GM12873 (cell line): ENCODE measurements at regions not wholly inside any gene's neighbourhood (a gene's known extent, or its start where the extent isn't known, plus 50 kb on each side); places are given as distances from the start of the nearest gene placed in this dataset.

Source experiments
- TF ChIP-seq, protein P1 (sequence below): IDR thresholded peaks from 2 replicates; pipeline ENCODE4 v1.5.1; 2012; ENCODE audit warnings: low read depth, mild to moderate bottlenecking, moderate library complexity, low read length, control low read depth; ENCODE audit not compliant: insufficient read depth; ENCODE audit errors: missing control alignments

DNA sequence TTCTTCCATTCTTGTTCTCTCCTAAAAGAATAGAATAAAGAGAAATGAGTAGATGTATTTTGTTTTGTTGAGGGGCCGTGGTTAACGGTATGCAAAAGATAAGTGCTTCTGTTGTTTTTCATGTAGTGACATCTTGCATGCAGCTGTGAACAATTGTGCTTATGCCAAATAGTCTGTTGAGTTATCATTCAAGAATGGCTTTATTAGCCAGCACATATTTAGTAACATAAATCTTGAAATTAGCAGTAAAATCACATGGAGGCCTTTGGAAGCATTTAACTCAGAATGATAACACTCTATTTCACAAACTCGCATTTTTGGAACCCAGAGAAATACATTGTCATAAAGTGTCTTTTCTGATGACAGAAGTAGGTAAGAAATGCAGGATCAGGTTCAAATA lies 1772.0 kb upstream of the FLRT2 start:
- TF ChIP-seq, protein P1, sequence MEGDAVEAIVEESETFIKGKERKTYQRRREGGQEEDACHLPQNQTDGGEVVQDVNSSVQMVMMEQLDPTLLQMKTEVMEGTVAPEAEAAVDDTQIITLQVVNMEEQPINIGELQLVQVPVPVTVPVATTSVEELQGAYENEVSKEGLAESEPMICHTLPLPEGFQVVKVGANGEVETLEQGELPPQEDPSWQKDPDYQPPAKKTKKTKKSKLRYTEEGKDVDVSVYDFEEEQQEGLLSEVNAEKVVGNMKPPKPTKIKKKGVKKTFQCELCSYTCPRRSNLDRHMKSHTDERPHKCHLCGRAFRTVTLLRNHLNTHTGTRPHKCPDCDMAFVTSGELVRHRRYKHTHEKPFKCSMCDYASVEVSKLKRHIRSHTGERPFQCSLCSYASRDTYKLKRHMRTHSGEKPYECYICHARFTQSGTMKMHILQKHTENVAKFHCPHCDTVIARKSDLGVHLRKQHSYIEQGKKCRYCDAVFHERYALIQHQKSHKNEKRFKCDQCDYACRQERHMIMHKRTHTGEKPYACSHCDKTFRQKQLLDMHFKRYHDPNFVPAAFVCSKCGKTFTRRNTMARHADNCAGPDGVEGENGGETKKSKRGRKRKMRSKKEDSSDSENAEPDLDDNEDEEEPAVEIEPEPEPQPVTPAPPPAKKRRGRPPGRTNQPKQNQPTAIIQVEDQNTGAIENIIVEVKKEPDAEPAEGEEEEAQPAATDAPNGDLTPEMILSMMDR: no peak

GRCh38 chr14:83764656-83765599 lies 1765.0 kb upstream of the FLRT2 start:
- TF ChIP-seq, protein P1: no peak

GRCh38 chr14:83777516-83777915 lies 1752.4 kb upstream of the FLRT2 start:
- TF ChIP-seq, protein P1: no peak

DNA sequence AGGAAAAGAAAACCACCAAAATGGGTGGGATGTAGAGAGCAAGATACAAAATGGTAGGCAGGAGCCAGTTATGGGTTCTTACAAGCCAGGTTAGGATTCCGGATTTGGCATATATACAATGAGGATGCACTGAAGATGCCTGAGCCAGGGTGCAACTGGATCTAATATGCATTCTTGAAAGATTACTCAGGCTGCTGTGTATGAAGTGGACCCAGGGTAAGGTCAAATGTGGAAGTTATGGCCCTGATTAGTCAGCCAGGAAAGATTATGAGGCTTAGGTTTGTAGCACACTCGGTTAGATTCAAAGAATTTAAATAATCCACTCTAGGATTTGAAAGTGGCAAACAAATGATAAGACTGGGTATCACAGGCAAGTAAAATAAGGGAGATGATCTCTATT lies 1750.7 kb upstream of the FLRT2 start:
- TF ChIP-seq, protein P1: no peak

DNA sequence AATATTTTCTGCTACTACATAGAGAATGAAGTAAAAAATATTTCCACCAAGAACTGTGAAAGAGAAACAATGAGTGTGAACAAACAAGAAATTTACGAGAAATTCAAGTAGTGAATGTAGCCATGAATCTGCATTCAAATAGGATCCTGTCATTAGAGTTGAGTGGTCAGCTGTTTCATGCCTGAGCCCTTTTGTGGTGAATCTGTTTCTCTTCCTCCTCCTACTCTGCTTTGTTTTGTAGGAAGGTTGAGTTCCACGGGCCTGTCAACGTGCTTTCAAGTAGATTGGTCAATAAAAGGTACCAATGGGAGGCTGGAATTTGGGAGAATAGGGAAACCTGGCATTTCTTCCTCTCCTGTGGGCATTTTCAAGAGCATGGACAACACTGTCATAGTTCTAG lies 1749.6 kb upstream of the FLRT2 start:
- TF ChIP-seq, protein P1: no peak

- TF ChIP-seq, protein P1: no peak
Measured at GRCh38 chr14:83798421-83798820, 1731.5 kb upstream of the FLRT2 start.

GRCh38 chr14:83799233-83799632 lies 1730.7 kb upstream of the FLRT2 start:
- TF ChIP-seq, protein P1: no peak
